A549 (cell line): ENCODE measurements at regions not wholly inside any gene's neighbourhood (a gene's known extent, or its start where the extent isn't known, plus 50 kb on each side); places are given as distances from the start of the nearest gene placed in this dataset.
"Not testable (repeated sequence)": the region's sequence is repeated elsewhere in the genome, so short reads cannot be mapped to it uniquely, and the experiment has no call there.

ENCODE experiments used
- CEBPB ChIP-seq, 2 experiments: fragments of >200 bp in 1 of 2; sonication (Bioruptor Twin) in 1 of 2; formaldehyde crosslinking in 1 of 2; IDR thresholded peaks; 2 replicates each; pipeline ENCODE4 v1.6.1; 2012 to 2016
- EP300 ChIP-seq, 2 experiments: fragments of >200 bp; sonication (Bioruptor Twin); formaldehyde crosslinking; IDR thresholded peaks; 2 replicates in 1 of 2; 3 replicates in 1 of 2; pipeline ENCODE4 v1.6.1; 2016 to 2017
- HOXB5 ChIP-seq: fragments of 250-450 bp; sonication (Bioruptor Pico); IDR thresholded peaks from 2 replicates; pipeline ENCODE4 v1.5.0; 2020; ENCODE audit warnings: mild to moderate bottlenecking, moderate library complexity
- PBX3 ChIP-seq: IDR thresholded peaks from 2 replicates; pipeline ENCODE4 v1.6.1; 2012
- POLR2A ChIP-seq: IDR thresholded peaks from 2 replicates; pipeline ENCODE4 v1.6.1; 2012; ENCODE audit warnings: mild to moderate bottlenecking, low read length
- RNF2 ChIP-seq: fragments of 200-600 bp; sonication (generic); IDR thresholded peaks from 2 replicates; pipeline ENCODE4 v1.6.1; 2016; ENCODE audit warnings: low read depth, mild to moderate bottlenecking, antibody characterized with exemption, moderate library complexity, borderline replicate concordance
- TF ChIP-seq, protein P1 (sequence below): fragments of 200-600 bp; sonication (generic); IDR thresholded peaks from 2 replicates; pipeline ENCODE4 v1.6.1; 2016; ENCODE audit warnings: antibody characterized with exemption, mild to moderate bottlenecking, moderate library complexity
- TF ChIP-seq, protein P2 (sequence below): fragments of 450-650 bp; IDR thresholded peaks from 2 replicates; pipeline ENCODE4 v1.6.1; 2014; ENCODE audit warnings: antibody characterized with exemption

DNA sequence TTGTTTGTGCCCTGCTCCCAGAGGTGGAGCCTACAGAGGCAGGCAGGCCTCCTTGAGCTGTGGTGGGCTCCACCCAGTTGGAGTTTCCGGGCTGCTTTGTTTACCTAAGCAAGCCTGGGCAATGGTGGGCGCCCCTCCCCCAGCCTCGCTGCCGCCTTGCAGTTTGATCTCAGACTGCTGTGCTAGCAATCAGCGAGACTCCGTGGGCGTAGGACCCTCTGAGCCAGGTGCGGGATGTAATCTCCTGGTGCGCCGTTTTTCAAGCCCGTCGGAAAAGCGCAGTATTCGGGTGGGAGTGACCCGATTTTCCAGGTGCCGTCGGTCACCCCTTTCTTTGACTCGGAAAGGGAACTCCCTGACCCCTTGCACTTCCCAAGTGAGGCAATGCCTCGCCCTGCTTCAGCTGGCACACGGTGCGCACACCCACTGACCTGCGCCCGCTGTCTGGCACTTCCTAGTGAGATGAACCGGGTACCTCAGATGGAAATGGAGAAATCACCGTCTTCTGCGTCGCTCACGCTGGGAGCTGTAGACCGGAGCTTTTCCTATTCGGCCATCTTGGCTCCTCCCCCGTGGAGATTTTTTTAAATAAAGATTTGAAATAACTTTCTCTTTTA lies 189.2 kb upstream of the WSB1 start:
- not testable (repeated sequence) for TF ChIP-seq HOXB5 (CRISPR knock-in tag); POLR2A; CEBPB (IDR thresholded peaks at IDR 0.05); RNF2; PBX3; EP300 (IDR thresholded peaks at IDR 0.05)
- TF ChIP-seq, protein P1, sequence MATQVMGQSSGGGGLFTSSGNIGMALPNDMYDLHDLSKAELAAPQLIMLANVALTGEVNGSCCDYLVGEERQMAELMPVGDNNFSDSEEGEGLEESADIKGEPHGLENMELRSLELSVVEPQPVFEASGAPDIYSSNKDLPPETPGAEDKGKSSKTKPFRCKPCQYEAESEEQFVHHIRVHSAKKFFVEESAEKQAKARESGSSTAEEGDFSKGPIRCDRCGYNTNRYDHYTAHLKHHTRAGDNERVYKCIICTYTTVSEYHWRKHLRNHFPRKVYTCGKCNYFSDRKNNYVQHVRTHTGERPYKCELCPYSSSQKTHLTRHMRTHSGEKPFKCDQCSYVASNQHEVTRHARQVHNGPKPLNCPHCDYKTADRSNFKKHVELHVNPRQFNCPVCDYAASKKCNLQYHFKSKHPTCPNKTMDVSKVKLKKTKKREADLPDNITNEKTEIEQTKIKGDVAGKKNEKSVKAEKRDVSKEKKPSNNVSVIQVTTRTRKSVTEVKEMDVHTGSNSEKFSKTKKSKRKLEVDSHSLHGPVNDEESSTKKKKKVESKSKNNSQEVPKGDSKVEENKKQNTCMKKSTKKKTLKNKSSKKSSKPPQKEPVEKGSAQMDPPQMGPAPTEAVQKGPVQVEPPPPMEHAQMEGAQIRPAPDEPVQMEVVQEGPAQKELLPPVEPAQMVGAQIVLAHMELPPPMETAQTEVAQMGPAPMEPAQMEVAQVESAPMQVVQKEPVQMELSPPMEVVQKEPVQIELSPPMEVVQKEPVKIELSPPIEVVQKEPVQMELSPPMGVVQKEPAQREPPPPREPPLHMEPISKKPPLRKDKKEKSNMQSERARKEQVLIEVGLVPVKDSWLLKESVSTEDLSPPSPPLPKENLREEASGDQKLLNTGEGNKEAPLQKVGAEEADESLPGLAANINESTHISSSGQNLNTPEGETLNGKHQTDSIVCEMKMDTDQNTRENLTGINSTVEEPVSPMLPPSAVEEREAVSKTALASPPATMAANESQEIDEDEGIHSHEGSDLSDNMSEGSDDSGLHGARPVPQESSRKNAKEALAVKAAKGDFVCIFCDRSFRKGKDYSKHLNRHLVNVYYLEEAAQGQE = not testable (repeated sequence)
- TF ChIP-seq, protein P2, sequence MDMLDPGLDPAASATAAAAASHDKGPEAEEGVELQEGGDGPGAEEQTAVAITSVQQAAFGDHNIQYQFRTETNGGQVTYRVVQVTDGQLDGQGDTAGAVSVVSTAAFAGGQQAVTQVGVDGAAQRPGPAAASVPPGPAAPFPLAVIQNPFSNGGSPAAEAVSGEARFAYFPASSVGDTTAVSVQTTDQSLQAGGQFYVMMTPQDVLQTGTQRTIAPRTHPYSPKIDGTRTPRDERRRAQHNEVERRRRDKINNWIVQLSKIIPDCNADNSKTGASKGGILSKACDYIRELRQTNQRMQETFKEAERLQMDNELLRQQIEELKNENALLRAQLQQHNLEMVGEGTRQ = not testable (repeated sequence)
